K562 (cell line): ENCODE measurements at regions not wholly inside any gene's neighbourhood (a gene's known extent, or its start where the extent isn't known, plus 50 kb on each side); places are given as distances from the start of the nearest gene placed in this dataset.

ENCODE experiments used
- CTCF ChIP-seq, 3 experiments: IDR thresholded peaks in 2 of 3; conservative IDR thresholded peaks in 1 of 3; 2 replicates each; pipeline ENCODE4 v1.5.1; 2011 to 2012; ENCODE audit warnings: low read length in 3 of 3, mild to moderate bottlenecking in 3 of 3, control low read depth in 2 of 3, improper control_type of control experiment in 1 of 3, inconsistent platforms in 1 of 3, low read depth in 1 of 3, mixed read lengths in 1 of 3, moderate library complexity in 1 of 3; ENCODE audit not compliant: insufficient read depth in 2 of 3
- FOXK2 ChIP-seq, 2 experiments: fragments of 450-650 bp; IDR thresholded peaks in 1 of 2; conservative IDR thresholded peaks in 1 of 2; 2 replicates each; pipeline ENCODE4 v1.6.1; 2016; ENCODE audit warnings: low read depth in 2 of 2, mild to moderate bottlenecking in 1 of 2
- ID3 ChIP-seq, 2 experiments: fragments of 250-450 bp in 1 of 2; fragments of 450-650 bp in 1 of 2; sonication (Bioruptor Pico) in 1 of 2; IDR thresholded peaks; 2 replicates each; pipeline versions ENCODE4 v1.6.1 to v1.8.0; 2016 to 2021; ENCODE audit warnings: mild to moderate bottlenecking in 2 of 2, moderate library complexity in 2 of 2, missing compliant biosample characterization in 1 of 2, missing genetic modification characterization in 1 of 2
- KHSRP ChIP-seq: fragments of 450-650 bp; IDR thresholded peaks from 2 replicates; pipeline ENCODE4 v1.6.1; 2017
- MYC ChIP-seq, 2 experiments: fragments of 250-450 bp in 1 of 2; sonication (Bioruptor Pico) in 1 of 2; IDR thresholded peaks; 2 replicates each; pipeline versions ENCODE4 v1.5.1 to v1.6.1; 2012 to 2021; ENCODE audit warnings: low read depth in 2 of 2, borderline replicate concordance in 1 of 2, improper control_type of control experiment in 1 of 2, low read length in 1 of 2, mild to moderate bottlenecking in 1 of 2, moderate library complexity in 1 of 2
- NFE2L1 ChIP-seq: fragments of 450-650 bp; IDR thresholded peaks from 2 replicates; pipeline ENCODE4 v1.6.1; 2016; ENCODE audit warnings: missing genetic modification characterization, low read depth, mild to moderate bottlenecking, missing compliant biosample characterization, moderate library complexity, borderline replicate concordance
- NR2C2 ChIP-seq, 2 experiments: fragments of 200-800 bp in 1 of 2; sonication (Bioruptor generic) in 1 of 2; sonication (generic) in 1 of 2; formaldehyde crosslinking in 1 of 2; IDR thresholded peaks; 2 replicates each; pipeline versions ENCODE4 v1.6.1 to v1.8.0; 2016 to 2022; ENCODE audit warnings: mild to moderate bottlenecking in 1 of 2, missing compliant biosample characterization in 1 of 2, missing genetic modification characterization in 1 of 2, missing genetic modification reagents in 1 of 2
- POLR2A ChIP-seq: fragments of 450-650 bp; conservative IDR thresholded peaks from 2 replicates; pipeline ENCODE4 v1.6.1; 2016
- RNF2 ChIP-seq: sonication (generic); IDR thresholded peaks from 2 replicates; pipeline ENCODE4 v1.6.1; 2016
- SMARCE1 ChIP-seq: fragments of 450-650 bp; IDR thresholded peaks from 2 replicates; pipeline ENCODE4 v1.7.1; 2016; ENCODE audit warnings: mild to moderate bottlenecking
- THRA ChIP-seq: fragments of 450-650 bp; IDR thresholded peaks from 2 replicates; pipeline ENCODE4 v1.6.1; 2017; ENCODE audit warnings: mild to moderate bottlenecking, moderate library complexity
- TRIM25 ChIP-seq: fragments of 450-650 bp; IDR thresholded peaks from 2 replicates; pipeline ENCODE4 v1.7.0; 2016; ENCODE audit warnings: borderline replicate concordance

- TF ChIP-seq SMARCE1 (no peak), THRA (no peak), POLR2A (no peak), NR2C2 (CRISPR knock-in tag; IDR thresholded peaks at IDR 0.05) (no peak), NR2C2 (tag; IDR thresholded peaks at IDR 0.05) (no peak), MYC (IDR thresholded peaks at IDR 0.05; ENCODE audit: low read depth, low read length) (no peak), MYC (CRISPR knock-in tag; IDR thresholded peaks at IDR 0.05; ENCODE audit: borderline replicate concordance, low read depth) (no peak), ID3 (CRISPR knock-in tag; IDR thresholded peaks at IDR 0.05) (no peak), ID3 (tag; IDR thresholded peaks at IDR 0.05) (no peak), CTCF (IDR thresholded peaks at IDR 0.05 in 2 of 3, conservative IDR thresholded peaks at IDR 0.05 in 1 of 3; ENCODE audit: insufficient read depth in 2 of 3, low read depth in 1 of 3, low read length in 3 of 3) (no peak), TRIM25 (no peak), NFE2L1 (no peak), FOXK2 (conservative IDR thresholded peaks at IDR 0.05 in 1 of 2, IDR thresholded peaks at IDR 0.05 in 1 of 2; ENCODE audit: low read depth in 2 of 2) (no peak), KHSRP (no peak), RNF2 (no peak)
Observed at GRCh38 chr3:127077068-127077467, 94.2 kb downstream of the PLXNA1 start.
